GM12892 (cell line): ENCODE measurements at regions not wholly inside any gene's neighbourhood (a gene's known extent, or its start where the extent isn't known, plus 50 kb on each side); places are given as distances from the start of the nearest gene placed in this dataset.
"Not testable (repeated sequence)": the region's sequence is repeated elsewhere in the genome, so short reads cannot be mapped to it uniquely, and the experiment has no call there.

Source experiments
- POLR2A ChIP-seq: IDR thresholded peaks from 2 replicates; pipeline ENCODE4 v1.6.1; 2011; ENCODE audit warnings: low read depth, low read length, control low read depth
- POLR2AphosphoS5 ChIP-seq: IDR thresholded peaks from 2 replicates; pipeline ENCODE4 v1.6.1; 2011; ENCODE audit warnings: low read depth, low read length, control low read depth
- TAF1 ChIP-seq: IDR thresholded peaks from 2 replicates; pipeline ENCODE4 v1.6.1; 2011; ENCODE audit warnings: low read depth, mild to moderate bottlenecking, control low read depth, low read length, borderline replicate concordance

GRCh38 chr16:16521239-16522002 is 142.5 kb downstream of the NPIPA7 start:
- not testable (repeated sequence) for TF ChIP-seq POLR2A, POLR2AphosphoS5, TAF1
